Muscle of arm (tissue), 1 donor: ENCODE measurements at regions not wholly inside any gene's neighbourhood (a gene's known extent, or its start where the extent isn't known, plus 50 kb on each side); places are given as distances from the start of the nearest gene placed in this dataset.

Experiments
- DNase-seq: peaks from one replicate; pipeline ENCODE4 v3.0.0-alpha.2; 2013

- peak; percentile 10 for DNase-seq
Measured at GRCh38 chr18:55654986-55655385, 67.0 kb upstream of the TCF4 start.

GRCh38 chr18:55651236-55651635, 63.2 kb upstream of the TCF4 start:
- no peak for DNase-seq

GRCh38 chr18:55650363-55650870, 62.4 kb upstream of the TCF4 start:
- no peak for DNase-seq

- no peak for DNase-seq
Measured at GRCh38 chr18:55647331-55647730, 59.3 kb upstream of the TCF4 start.

GRCh38 chr18:55642191-55642590, 54.2 kb upstream of the TCF4 start:
- DNase-seq: no peak

GRCh38 chr18:55641486-55641885, 53.5 kb upstream of the TCF4 start:
- no peak for DNase-seq
